Calu3 (cell line): ENCODE measurements at regions not wholly inside any gene's neighbourhood (a gene's known extent, or its start where the extent isn't known, plus 50 kb on each side); places are given as distances from the start of the nearest gene placed in this dataset.

Source experiments
- BruUV-seq: library from RNA; stranded (reverse); fragments of 400-500 nt; replicated peaks from 2 replicates; lab custom pipeline; 2021; lab: Mats Ljungman, UMichigan
- CTCF ChIA-PET: fragments of 300-600 bp; sonication (Branson Sonifier 250); formaldehyde crosslinking; loops from one replicate; lab custom pipeline; 2022; ENCODE audit warnings: antibody characterized with exemption; lab: Charles Lee
- DNase-seq: peaks from one replicate; pipeline ENCODE4 v3.0.0; 2022
- H3K27ac Mint-ChIP-seq: one replicate; pipeline ENCODE4 v1.8.0; 2022; ENCODE audit warnings: mixed read lengths; ENCODE audit not compliant: unreplicated experiment
- H3K27me3 Mint-ChIP-seq: one replicate; pipeline ENCODE4 v1.8.0; 2022; ENCODE audit warnings: mixed read lengths; ENCODE audit not compliant: unreplicated experiment
- H3K36me3 Mint-ChIP-seq: one replicate; pipeline ENCODE4 v1.8.0; 2022; ENCODE audit warnings: mild to moderate bottlenecking, moderate library complexity, mixed read lengths; ENCODE audit not compliant: insufficient read depth, unreplicated experiment
- H3K4me1 Mint-ChIP-seq: one replicate; pipeline ENCODE4 v1.8.0; 2022; ENCODE audit warnings: mild to moderate bottlenecking, low read depth, mixed read lengths; ENCODE audit not compliant: unreplicated experiment
- H3K4me3 Mint-ChIP-seq: one replicate; pipeline ENCODE4 v1.8.0; 2022; ENCODE audit warnings: mild to moderate bottlenecking, low read depth, moderate library complexity, mixed read lengths; ENCODE audit not compliant: unreplicated experiment
- H3K9me3 Mint-ChIP-seq: one replicate; pipeline ENCODE4 v1.8.0; 2022; ENCODE audit warnings: low read depth, mixed read lengths; ENCODE audit not compliant: unreplicated experiment
- intact Hi-C: fragments of 100-400 bp; cut with micrococcal nuclease; formaldehyde crosslinking; loops from one replicate; pipeline ENCODE4 v1.10.0; 2022; ENCODE audit not compliant: unreplicated experiment
- TF ChIP-seq, protein P1 (sequence below): fragments of 200-600 bp; IDR thresholded peaks from one replicate; pipeline ENCODE4 v1.8.0; 2022; ENCODE audit warnings: antibody characterized with exemption; ENCODE audit not compliant: unreplicated experiment

DNA sequence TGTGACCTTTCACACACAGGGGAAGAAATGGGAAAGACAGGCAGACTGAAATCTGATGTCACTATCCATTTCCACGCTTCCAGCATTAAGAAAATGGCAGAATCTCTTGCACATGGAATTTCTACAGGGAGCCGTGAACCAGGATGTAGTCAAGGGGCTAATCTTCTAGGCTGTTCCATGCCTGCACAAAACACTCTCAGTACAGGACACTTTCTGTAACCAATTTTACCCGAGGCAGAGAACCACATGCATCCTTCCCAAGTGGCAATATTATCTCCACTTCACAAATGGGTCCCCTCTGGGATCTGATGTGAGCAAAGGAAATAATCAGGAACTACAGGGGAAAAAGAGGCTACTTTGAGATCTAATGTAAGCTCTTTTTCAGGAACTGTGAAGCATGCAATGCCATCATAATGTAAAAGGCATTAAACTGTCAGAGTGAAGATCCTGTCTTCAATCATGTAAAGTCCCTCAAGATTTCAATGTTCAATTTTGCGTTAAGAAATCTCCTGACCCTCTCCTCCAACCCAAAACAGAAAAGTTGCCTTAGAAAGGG, 236.9 kb downstream of the RBM43 start:
- peaks cover 4% of the 10 kb centered on the region for H3K9me3 Mint-ChIP-seq
- DNase-seq = no peak
- no peaks in the 10 kb centered on the region for H3K36me3 Mint-ChIP-seq
- no peaks in the 10 kb centered on the region for H3K4me1 Mint-ChIP-seq
- H3K4me3 Mint-ChIP-seq = no peak overlapping the region
- CTCF ChIA-PET = no interaction called here
- TF ChIP-seq, protein P1, sequence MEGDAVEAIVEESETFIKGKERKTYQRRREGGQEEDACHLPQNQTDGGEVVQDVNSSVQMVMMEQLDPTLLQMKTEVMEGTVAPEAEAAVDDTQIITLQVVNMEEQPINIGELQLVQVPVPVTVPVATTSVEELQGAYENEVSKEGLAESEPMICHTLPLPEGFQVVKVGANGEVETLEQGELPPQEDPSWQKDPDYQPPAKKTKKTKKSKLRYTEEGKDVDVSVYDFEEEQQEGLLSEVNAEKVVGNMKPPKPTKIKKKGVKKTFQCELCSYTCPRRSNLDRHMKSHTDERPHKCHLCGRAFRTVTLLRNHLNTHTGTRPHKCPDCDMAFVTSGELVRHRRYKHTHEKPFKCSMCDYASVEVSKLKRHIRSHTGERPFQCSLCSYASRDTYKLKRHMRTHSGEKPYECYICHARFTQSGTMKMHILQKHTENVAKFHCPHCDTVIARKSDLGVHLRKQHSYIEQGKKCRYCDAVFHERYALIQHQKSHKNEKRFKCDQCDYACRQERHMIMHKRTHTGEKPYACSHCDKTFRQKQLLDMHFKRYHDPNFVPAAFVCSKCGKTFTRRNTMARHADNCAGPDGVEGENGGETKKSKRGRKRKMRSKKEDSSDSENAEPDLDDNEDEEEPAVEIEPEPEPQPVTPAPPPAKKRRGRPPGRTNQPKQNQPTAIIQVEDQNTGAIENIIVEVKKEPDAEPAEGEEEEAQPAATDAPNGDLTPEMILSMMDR = no peak
- no TSS peak for BruUV-seq
- intact Hi-C loops = no loop called here
- no peaks in the 10 kb centered on the region for H3K27me3 Mint-ChIP-seq
- no peak overlapping the region for H3K27ac Mint-ChIP-seq

- H3K4me1 Mint-ChIP-seq = no peaks in the 10 kb centered on the region
- no peak for DNase-seq
- H3K36me3 Mint-ChIP-seq = no peaks in the 10 kb centered on the region
- intact Hi-C loops = no loop called here
- H3K9me3 Mint-ChIP-seq = peaks cover 8% of the 10 kb centered on the region
- TF ChIP-seq, protein P1 = no peak
- H3K27me3 Mint-ChIP-seq = no peaks in the 10 kb centered on the region
- CTCF ChIA-PET = no interaction called here
- no peak overlapping the region for H3K4me3 Mint-ChIP-seq
- no TSS peak for BruUV-seq
- no peak overlapping the region for H3K27ac Mint-ChIP-seq
Observed at GRCh38 chr2:151021747-151022452, 239.8 kb downstream of the RBM43 start.

GRCh38 chr2:151020411-151020810, 241.3 kb downstream of the RBM43 start:
- H3K4me1 Mint-ChIP-seq = no peaks in the 10 kb centered on the region
- H3K9me3 Mint-ChIP-seq = peaks cover 8% of the 10 kb centered on the region
- no peaks in the 10 kb centered on the region for H3K36me3 Mint-ChIP-seq
- no TSS peak for BruUV-seq
- DNase-seq = no peak
- intact Hi-C loops = no loop called here
- no peak overlapping the region for H3K4me3 Mint-ChIP-seq
- H3K27me3 Mint-ChIP-seq = no peaks in the 10 kb centered on the region
- CTCF ChIA-PET = no interaction called here
- TF ChIP-seq, protein P1 = no peak
- H3K27ac Mint-ChIP-seq = no peak overlapping the region

GRCh38 chr2:151009437-151010175, 252.1 kb downstream of the RBM43 start:
- no TSS peak for BruUV-seq
- Mint-ChIP-seq H3K9me3 (no peaks in the 10 kb centered on the region), H3K4me3 (no peak overlapping the region), H3K36me3 (no peaks in the 10 kb centered on the region), H3K4me1 (no peaks in the 10 kb centered on the region), H3K27me3 (no peaks in the 10 kb centered on the region), H3K27ac (no peak overlapping the region)
- TF ChIP-seq, protein P1 = no peak
- DNase-seq = no peak
- CTCF ChIA-PET = interaction anchor here (0.7 kb wide), 1 partner anchor 25 kb away, joined by 3 read pairs; no protein-coding TSS in a partner anchor
- intact Hi-C loops = no loop called here
